CD14-positive monocyte (primary cell): ENCODE measurements at regions not wholly inside any gene's neighbourhood (a gene's known extent, or its start where the extent isn't known, plus 50 kb on each side); places are given as distances from the start of the nearest gene placed in this dataset.

Source experiments
- DNase-seq, 3 donors: peaks; one replicate each; pipeline ENCODE4 v3.0.0-alpha.2; 2011 to 2022
- H2AFZ ChIP-seq: 2 replicates; pipeline ENCODE4 v1.6.0; 2012; ENCODE audit warnings: mild to moderate bottlenecking, low read depth, low read length, inconsistent platforms; ENCODE audit not compliant: insufficient read depth, poor library complexity, severe bottlenecking
- H3K27ac ChIP-seq, 2 donors: 1 replicate in 1 of 2; 2 replicates in 1 of 2; pipeline ENCODE4 v1.5.1; 2012 to 2013; ENCODE audit warnings: low read length in 2 of 2, control low read depth in 1 of 2, inconsistent platforms in 1 of 2, low read depth in 1 of 2, mild to moderate bottlenecking in 1 of 2
- H3K27me3 ChIP-seq, 2 donors: one replicate each; pipeline versions ENCODE4 v1.6.0 to v1.6.1; 2011 to 2013; ENCODE audit warnings: low read length in 2 of 2; ENCODE audit not compliant: control insufficient read depth in 2 of 2, insufficient read depth in 2 of 2
- H3K36me3 ChIP-seq, 2 donors: replicated peaks in 1 of 2; 1 replicate in 1 of 2; 2 replicates in 1 of 2; pipeline versions ENCODE4 v1.5.1 to v1.6.1; 2012 to 2013; ENCODE audit warnings: low read length in 2 of 2, control low read depth in 1 of 2, inconsistent platforms in 1 of 2, mild to moderate bottlenecking in 1 of 2; ENCODE audit not compliant: insufficient read depth in 2 of 2, control insufficient read depth in 1 of 2
- H3K4me1 ChIP-seq, 2 donors: 1 replicate in 1 of 2; 2 replicates in 1 of 2; pipeline versions ENCODE4 v1.5.1 to v1.6.1; 2012 to 2013; ENCODE audit warnings: low read length in 2 of 2, control low read depth in 1 of 2, inconsistent platforms in 1 of 2, mild to moderate bottlenecking in 1 of 2, moderate library complexity in 1 of 2; ENCODE audit not compliant: insufficient read depth in 2 of 2, control insufficient read depth in 1 of 2
- H3K4me2 ChIP-seq: replicated peaks from 2 replicates; pipeline ENCODE3; 2012; ENCODE audit warnings: low read length, moderate library complexity, mild to moderate bottlenecking; ENCODE audit not compliant: poor library complexity, severe bottlenecking; ENCODE audit errors: extremely low read depth
- H3K4me3 ChIP-seq, 3 experiments: fragments of 200-600 bp in 1 of 3; sonication (generic) in 1 of 3; replicated peaks in 1 of 3; 1 replicate in 2 of 3; 2 replicates in 1 of 3; pipeline ENCODE4 v1.5.1; 2011 to 2013; ENCODE audit warnings: low read length in 3 of 3, mild to moderate bottlenecking in 3 of 3, control low read depth in 2 of 3, low read depth in 2 of 3, inconsistent platforms in 1 of 3, moderate library complexity in 1 of 3
- H3K79me2 ChIP-seq: 2 replicates; pipeline ENCODE4 v1.6.0; 2012; ENCODE audit warnings: mild to moderate bottlenecking, control low read depth, inconsistent platforms, low read length, moderate library complexity; ENCODE audit not compliant: insufficient read depth
- H3K9ac ChIP-seq: 2 replicates; pipeline ENCODE4 v1.6.0; 2017; ENCODE audit warnings: low read length, mild to moderate bottlenecking; ENCODE audit not compliant: insufficient read depth, poor library complexity, severe bottlenecking
- H3K9me3 ChIP-seq, 2 donors: replicated peaks in 1 of 2; 1 replicate in 1 of 2; 2 replicates in 1 of 2; pipeline versions ENCODE4 v1.5.1 to v1.6.1; 2012 to 2013; ENCODE audit warnings: low read length in 2 of 2, control low read depth in 1 of 2; ENCODE audit not compliant: control insufficient read depth in 1 of 2, insufficient read depth in 1 of 2
- H4K20me1 ChIP-seq: 2 replicates; pipeline ENCODE4 v1.6.0; 2012; ENCODE audit warnings: mild to moderate bottlenecking, low read length, control low read depth, moderate library complexity; ENCODE audit not compliant: insufficient read depth
- H3K27ac Mint-ChIP-seq, 7 donors: one replicate each; pipeline ENCODE4 v1.8.0; 2020; ENCODE audit warnings: mild to moderate bottlenecking in 7 of 7, mixed read lengths in 7 of 7, moderate library complexity in 6 of 7, inconsistent platforms in 2 of 7
- H3K27me3 Mint-ChIP-seq, 3 donors: one replicate each; pipeline ENCODE4 v1.8.0; 2021 to 2022; ENCODE audit warnings: low read depth in 3 of 3, mild to moderate bottlenecking in 3 of 3, mixed read lengths in 3 of 3, moderate library complexity in 3 of 3, inconsistent platforms in 1 of 3
- H3K36me3 Mint-ChIP-seq, 2 donors: one replicate each; pipeline ENCODE4 v1.8.0; 2020; ENCODE audit warnings: mixed read lengths in 2 of 2, inconsistent platforms in 1 of 2, mild to moderate bottlenecking in 1 of 2
- H3K4me1 Mint-ChIP-seq: one replicate; pipeline ENCODE4 v1.8.0; 2020; ENCODE audit warnings: mild to moderate bottlenecking, mixed read lengths
- H3K4me3 Mint-ChIP-seq, 2 donors: one replicate each; pipeline ENCODE4 v1.8.0; 2020; ENCODE audit warnings: mild to moderate bottlenecking in 2 of 2, mixed read lengths in 2 of 2, moderate library complexity in 1 of 2
- H3K9me3 Mint-ChIP-seq, 7 donors: one replicate each; pipeline ENCODE4 v1.8.0; 2020 to 2022; ENCODE audit warnings: mixed read lengths in 7 of 7, mild to moderate bottlenecking in 6 of 7, moderate library complexity in 6 of 7, inconsistent platforms in 2 of 7
- WGBS: methylation state at CpG from one replicate; pipeline ENCODE4 v1.1.5; 2013; ENCODE audit warnings: missing lambda C conversion rate; ENCODE audit not compliant: insufficient coverage; 5-methylcytosine and 5-hydroxymethylcytosine counted together
- intact Hi-C, 2 donors: fragments of 100-400 bp; cut with micrococcal nuclease; formaldehyde crosslinking; loops; one replicate each; pipeline versions ENCODE4 v1.15.0 to v1.15.1; 2023
- TF ChIP-seq, protein P1 (sequence below): fragments of 200-600 bp; IDR thresholded peaks from one replicate; pipeline ENCODE4 v1.8.0; 2022; ENCODE audit warnings: antibody characterized with exemption, mild to moderate bottlenecking

DNA sequence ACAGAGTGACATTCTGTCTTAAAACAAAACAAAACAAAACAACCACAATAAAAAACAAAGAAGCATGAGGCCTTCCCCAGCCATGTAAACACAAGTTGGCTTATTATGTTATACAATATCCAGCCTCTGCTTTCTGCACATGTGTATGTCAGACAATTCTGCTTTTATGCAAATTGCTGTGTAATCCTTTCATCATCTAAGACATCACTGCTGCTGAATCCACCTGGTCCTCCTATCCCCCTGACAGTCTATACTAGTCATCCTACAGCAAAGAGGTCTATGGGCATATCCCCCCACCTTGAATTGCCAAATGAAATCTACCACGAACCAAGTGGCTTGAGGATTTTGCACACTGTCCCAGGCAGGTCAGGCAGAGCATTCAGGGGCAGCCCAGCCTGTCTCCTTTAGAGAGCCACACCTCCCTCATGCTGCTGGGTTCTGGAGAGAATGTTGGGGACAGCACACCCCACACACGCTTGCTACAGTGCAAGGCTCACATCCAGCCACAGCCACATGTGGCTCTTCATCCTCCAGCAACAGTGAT lies 339.6 kb upstream of the CDH5 start:
- TF ChIP-seq, protein P1, sequence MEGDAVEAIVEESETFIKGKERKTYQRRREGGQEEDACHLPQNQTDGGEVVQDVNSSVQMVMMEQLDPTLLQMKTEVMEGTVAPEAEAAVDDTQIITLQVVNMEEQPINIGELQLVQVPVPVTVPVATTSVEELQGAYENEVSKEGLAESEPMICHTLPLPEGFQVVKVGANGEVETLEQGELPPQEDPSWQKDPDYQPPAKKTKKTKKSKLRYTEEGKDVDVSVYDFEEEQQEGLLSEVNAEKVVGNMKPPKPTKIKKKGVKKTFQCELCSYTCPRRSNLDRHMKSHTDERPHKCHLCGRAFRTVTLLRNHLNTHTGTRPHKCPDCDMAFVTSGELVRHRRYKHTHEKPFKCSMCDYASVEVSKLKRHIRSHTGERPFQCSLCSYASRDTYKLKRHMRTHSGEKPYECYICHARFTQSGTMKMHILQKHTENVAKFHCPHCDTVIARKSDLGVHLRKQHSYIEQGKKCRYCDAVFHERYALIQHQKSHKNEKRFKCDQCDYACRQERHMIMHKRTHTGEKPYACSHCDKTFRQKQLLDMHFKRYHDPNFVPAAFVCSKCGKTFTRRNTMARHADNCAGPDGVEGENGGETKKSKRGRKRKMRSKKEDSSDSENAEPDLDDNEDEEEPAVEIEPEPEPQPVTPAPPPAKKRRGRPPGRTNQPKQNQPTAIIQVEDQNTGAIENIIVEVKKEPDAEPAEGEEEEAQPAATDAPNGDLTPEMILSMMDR, result no peak
- H3K9me3 ChIP-seq, result peaks cover 7 to 8% of the 10 kb centered on the region in 2 donors
- H3K4me2 ChIP-seq, result no peak overlapping the region
- no peak for DNase-seq
- no peak overlapping the region for H3K4me3 ChIP-seq
- Mint-ChIP-seq H3K9me3 (peaks cover 8 to 19% (median 12%) of the 10 kb centered on the region in 7 donors), H3K36me3 (no peaks in the 10 kb centered on the region), H3K27me3 (peaks cover 3 to 5% (median 3%) of the 10 kb centered on the region in 3 donors), H3K4me3 (no peak overlapping the region), H3K27ac (no peak overlapping the region), H3K4me1 (no peaks in the 10 kb centered on the region)
- no peaks in the 10 kb centered on the region for H3K36me3 ChIP-seq
- no peaks in the 10 kb centered on the region for H4K20me1 ChIP-seq
- intact Hi-C loops, result no loop called here
- no peak overlapping the region for H2AFZ ChIP-seq
- H3K9ac ChIP-seq, result no peak overlapping the region
- H3K27me3 ChIP-seq, result no peaks in the 10 kb centered on the region
- H3K4me1 ChIP-seq, result no peaks in the 10 kb centered on the region
- no peaks in the 10 kb centered on the region for H3K79me2 ChIP-seq
- H3K27ac ChIP-seq, result no peak overlapping the region
- 80% methylated on average over 1 of the region's 2 CpGs for WGBS

DNA sequence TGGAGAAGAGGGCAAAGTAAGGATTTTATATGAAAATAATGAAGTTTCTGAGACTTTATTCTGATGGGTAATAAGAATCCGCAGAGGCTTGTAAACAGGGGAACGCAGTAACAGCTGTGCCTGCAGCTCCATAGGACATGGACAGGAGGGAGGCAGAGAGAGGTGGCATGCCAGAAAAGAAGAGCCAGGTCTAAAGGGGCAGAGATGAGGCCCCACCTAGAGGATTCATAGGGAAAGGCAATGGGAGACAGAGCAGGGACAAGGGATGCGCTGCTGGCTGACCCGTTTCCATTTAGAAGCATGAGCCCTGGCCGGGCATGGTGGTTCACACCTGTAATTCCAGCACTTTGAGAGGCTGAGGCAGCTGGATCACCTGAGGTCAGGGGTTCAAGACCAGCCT lies 340.3 kb upstream of the CDH5 start:
- DNase-seq, result no peak
- Histone ChIP-seq H3K4me3 (no peak overlapping the region), H3K4me1 (no peaks in the 10 kb centered on the region), H3K27me3 (no peaks in the 10 kb centered on the region), H3K4me2 (no peak overlapping the region), H3K36me3 (no peaks in the 10 kb centered on the region), H3K27ac (no peak overlapping the region), H4K20me1 (no peaks in the 10 kb centered on the region), H3K9ac (no peak overlapping the region), H2AFZ (no peak overlapping the region), H3K79me2 (no peaks in the 10 kb centered on the region), H3K9me3 (peaks cover 7 to 8% of the 10 kb centered on the region in 2 donors)
- TF ChIP-seq, protein P1, result no peak
- Mint-ChIP-seq H3K4me3 (no peak overlapping the region), H3K27ac (no peak overlapping the region), H3K36me3 (no peaks in the 10 kb centered on the region), H3K4me1 (no peaks in the 10 kb centered on the region), H3K27me3 (peaks cover 3 to 7% (median 6%) of the 10 kb centered on the region in 3 donors), H3K9me3 (peaks cover 8 to 20% (median 12%) of the 10 kb centered on the region in 7 donors)
- WGBS, result 66% methylated on average over 5 of the region's 5 CpGs
- intact Hi-C loops, result no loop called here
